GM18502 (cell line): ENCODE measurements at regions not wholly inside any gene's neighbourhood (a gene's known extent, or its start where the extent isn't known, plus 50 kb on each side); places are given as distances from the start of the nearest gene placed in this dataset.

Experiments
- ATAC-seq: cut with Tn5 transposase; IDR thresholded peaks from one replicate; pipeline ENCODE4 v1.9.1; 2021; ENCODE audit warnings: mild to moderate bottlenecking; ENCODE audit not compliant: unreplicated experiment, poor library complexity

- no peak for ATAC-seq
Observed at GRCh38 chr2:45220227-45220626, 211.0 kb upstream of the SIX2 start.

- ATAC-seq, result no peak
Observed at GRCh38 chr2:45218931-45219339, 209.7 kb upstream of the SIX2 start.

GRCh38 chr2:45218297-45218696, 209.0 kb upstream of the SIX2 start:
- no peak for ATAC-seq

GRCh38 chr2:45216118-45216517, 206.9 kb upstream of the SIX2 start:
- no peak for ATAC-seq

- no peak for ATAC-seq
Observed at GRCh38 chr2:45214550-45214949, 205.3 kb upstream of the SIX2 start.

- ATAC-seq, result no peak
Observed at GRCh38 chr2:45212953-45213635, 203.8 kb upstream of the SIX2 start.

GRCh38 chr2:45211636-45212035, 202.4 kb upstream of the SIX2 start:
- no peak for ATAC-seq

GRCh38 chr2:45210462-45211195, 201.4 kb upstream of the SIX2 start:
- ATAC-seq, result no peak

GRCh38 chr2:45209875-45210274, 200.6 kb upstream of the SIX2 start:
- ATAC-seq, result no peak

- no peak for ATAC-seq
Observed at GRCh38 chr2:45209302-45209701, 200.1 kb upstream of the SIX2 start.

- no peak for ATAC-seq
Observed at GRCh38 chr2:45207101-45207500, 197.8 kb upstream of the SIX2 start.

GRCh38 chr2:45205985-45206384, 196.7 kb upstream of the SIX2 start:
- no peak for ATAC-seq

GRCh38 chr2:45205480-45205879, 196.2 kb upstream of the SIX2 start:
- no peak for ATAC-seq

- no peak for ATAC-seq
Observed at GRCh38 chr2:45203400-45203799, 194.1 kb upstream of the SIX2 start.

- no peak for ATAC-seq
Observed at GRCh38 chr2:45199973-45200372, 190.7 kb upstream of the SIX2 start.

GRCh38 chr2:45195916-45196315, 186.7 kb upstream of the SIX2 start:
- ATAC-seq, result no peak

GRCh38 chr2:45194596-45194995, 185.3 kb upstream of the SIX2 start:
- ATAC-seq, result no peak

GRCh38 chr2:45193581-45193980, 184.3 kb upstream of the SIX2 start:
- no peak for ATAC-seq

GRCh38 chr2:45192991-45193390, 183.7 kb upstream of the SIX2 start:
- no peak for ATAC-seq

GRCh38 chr2:45192481-45192880, 183.2 kb upstream of the SIX2 start:
- no peak for ATAC-seq

GRCh38 chr2:45191976-45192375, 182.7 kb upstream of the SIX2 start:
- no peak for ATAC-seq
